ENCODE measurements at regions not wholly inside any gene's neighbourhood (a gene's known extent, or its start where the extent isn't known, plus 50 kb on each side); places are given as distances from the start of the nearest gene placed in this dataset.

GRCh38 chr9:755454-756381 lies 85.8 kb upstream of the DMRT1 start:
- no peak for TF ChIP-seq CTCF (IDR thresholded peaks at IDR 0.05)
- TF ChIP-seq POLR2A (IDR thresholded peaks at IDR 0.05) = no peak
- no peak for TF ChIP-seq POLR2AphosphoS5 (IDR thresholded peaks at IDR 0.05; ENCODE audit: insufficient read depth in 1 of 2, low read depth in 1 of 2)
